ENCODE measurements at regions not wholly inside any gene's neighbourhood (a gene's known extent, or its start where the extent isn't known, plus 50 kb on each side); places are given as distances from the start of the nearest gene placed in this dataset.

DNA sequence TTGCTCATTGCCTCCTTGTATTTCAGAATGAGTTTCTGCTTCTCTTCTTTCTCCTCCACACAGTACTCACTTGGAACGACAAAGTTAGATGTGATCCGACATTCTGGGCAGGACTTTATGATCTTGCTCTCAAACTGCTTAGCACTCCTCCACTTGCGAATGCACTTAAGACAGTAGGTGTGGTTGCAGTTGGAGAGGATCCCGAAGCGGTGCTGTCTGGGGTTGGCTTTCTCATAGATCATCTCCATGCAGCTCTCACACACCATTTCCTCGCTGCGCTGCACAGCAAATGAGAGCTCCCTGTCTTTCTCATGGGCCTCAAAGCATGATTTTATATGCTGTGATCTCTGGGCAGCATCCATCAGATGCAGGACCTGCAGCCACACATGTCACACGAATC is 245.7 kb downstream of the C12orf50 start:
- H3K4me2 ChIP-seq (ENCODE audit: control insufficient read depth, extremely low read depth, insufficient read depth, low read depth, low read length) = no peak overlapping the region
- no peaks in the 10 kb centered on the region for H3K9me1 ChIP-seq (ENCODE audit: control insufficient read depth, extremely low read depth, insufficient read depth, low read length)
- no peaks in the 10 kb centered on the region for H3K9me3 ChIP-seq (ENCODE audit: control insufficient read depth, low read depth, low read length)
- no peaks in the 10 kb centered on the region for H3K36me3 ChIP-seq (ENCODE audit: control insufficient read depth in 2 of 2, extremely low read depth in 1 of 2, insufficient read depth in 2 of 2, low read length in 2 of 2)
- no peak for FAIRE-seq
- no peak overlapping the region for H3K9ac ChIP-seq (ENCODE audit: control insufficient read depth, extremely low read depth, insufficient read depth, low read length)
- no peak overlapping the region for H3K4me3 ChIP-seq (ENCODE audit: control insufficient read depth in 2 of 3, extremely low read depth in 1 of 3, insufficient read depth in 2 of 3, low read depth in 1 of 3, low read length in 3 of 3)
- dilution Hi-C loops (cut with MboI; ENCODE audit: extremely low pct_ligation_motif_present, low sequenced_read_pairs) = no loop called here
- no peaks in the 10 kb centered on the region for H3K27me3 ChIP-seq (ENCODE audit: control insufficient read depth, extremely low read depth, insufficient read depth, low read length)
- TF ChIP-seq EZH2 (IDR thresholded peaks at IDR 0.05; ENCODE audit: low read length) (no peak), CTCF (optimal IDR thresholded peaks at IDR 0.05 in 1 of 3, IDR thresholded peaks at IDR 0.05 in 1 of 3, conservative IDR thresholded peaks at IDR 0.05 in 1 of 3; ENCODE audit: extremely low read depth in 1 of 3, insufficient read depth in 2 of 3, low read length in 3 of 3) (no peak)
- H4K20me1 ChIP-seq (ENCODE audit: control insufficient read depth, extremely low read depth, insufficient read depth, low read length) = no peaks in the 10 kb centered on the region
- no peak for DNase-seq (ENCODE audit: low read depth, low spot score)
- H3K79me2 ChIP-seq (ENCODE audit: control insufficient read depth, insufficient read depth, low read length) = no peaks in the 10 kb centered on the region
- H3K27ac ChIP-seq (ENCODE audit: control insufficient read depth, insufficient read depth, low read length) = no peak overlapping the region
- H2AFZ ChIP-seq (ENCODE audit: control insufficient read depth, low read length) = no peak overlapping the region
- H3K4me1 ChIP-seq (ENCODE audit: control insufficient read depth, extremely low read depth, insufficient read depth, low read length) = no peaks in the 10 kb centered on the region

DNA sequence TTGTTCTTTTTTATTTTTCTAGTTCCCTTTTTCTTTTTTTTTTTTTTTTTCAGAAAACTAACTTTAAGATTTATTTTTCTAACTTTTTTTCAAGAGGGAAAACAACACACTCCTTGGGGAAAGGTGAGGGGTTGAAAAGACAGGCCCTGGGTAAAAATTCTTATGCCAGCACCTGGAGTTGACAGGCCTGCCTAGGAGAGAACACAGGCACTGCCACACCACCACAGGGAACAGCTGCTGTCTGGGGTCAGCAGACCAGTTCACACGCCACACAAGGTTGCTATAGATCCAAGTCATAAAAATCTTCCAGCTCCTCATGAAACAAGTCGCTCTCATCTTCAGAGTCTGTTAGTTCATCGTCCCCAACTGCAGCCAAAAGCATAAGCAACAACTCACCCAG is 246.4 kb downstream of the C12orf50 start:
- H3K9me1 ChIP-seq (ENCODE audit: control insufficient read depth, extremely low read depth, insufficient read depth, low read length) = no peaks in the 10 kb centered on the region
- no peak overlapping the region for H3K4me2 ChIP-seq (ENCODE audit: control insufficient read depth, extremely low read depth, insufficient read depth, low read depth, low read length)
- no peak for TF ChIP-seq EZH2 (IDR thresholded peaks at IDR 0.05; ENCODE audit: low read length)
- TF ChIP-seq CTCF (optimal IDR thresholded peaks at IDR 0.05 in 1 of 3, IDR thresholded peaks at IDR 0.05 in 1 of 3, conservative IDR thresholded peaks at IDR 0.05 in 1 of 3; ENCODE audit: extremely low read depth in 1 of 3, insufficient read depth in 2 of 3, low read length in 3 of 3) = no peak
- FAIRE-seq = no peak
- no peak overlapping the region for H2AFZ ChIP-seq (ENCODE audit: control insufficient read depth, low read length)
- H3K79me2 ChIP-seq (ENCODE audit: control insufficient read depth, insufficient read depth, low read length) = no peaks in the 10 kb centered on the region
- dilution Hi-C loops (cut with MboI; ENCODE audit: extremely low pct_ligation_motif_present, low sequenced_read_pairs) = no loop called here
- no peaks in the 10 kb centered on the region for H3K9me3 ChIP-seq (ENCODE audit: control insufficient read depth, low read depth, low read length)
- no peaks in the 10 kb centered on the region for H4K20me1 ChIP-seq (ENCODE audit: control insufficient read depth, extremely low read depth, insufficient read depth, low read length)
- no peak overlapping the region for H3K27ac ChIP-seq (ENCODE audit: control insufficient read depth, insufficient read depth, low read length)
- no peak for DNase-seq (ENCODE audit: low read depth, low spot score)
- no peak overlapping the region for H3K9ac ChIP-seq (ENCODE audit: control insufficient read depth, extremely low read depth, insufficient read depth, low read length)
- H3K27me3 ChIP-seq (ENCODE audit: control insufficient read depth, extremely low read depth, insufficient read depth, low read length) = no peaks in the 10 kb centered on the region
- no peak overlapping the region for H3K4me3 ChIP-seq (ENCODE audit: control insufficient read depth in 2 of 3, extremely low read depth in 1 of 3, insufficient read depth in 2 of 3, low read depth in 1 of 3, low read length in 3 of 3)
- H3K36me3 ChIP-seq (ENCODE audit: control insufficient read depth in 2 of 2, extremely low read depth in 1 of 2, insufficient read depth in 2 of 2, low read length in 2 of 2) = no peaks in the 10 kb centered on the region
- H3K4me1 ChIP-seq (ENCODE audit: control insufficient read depth, extremely low read depth, insufficient read depth, low read length) = no peaks in the 10 kb centered on the region

All from keratinocyte (primary cell).